Mucosa of descending colon (tissue), 3 donors: ENCODE measurements at regions not wholly inside any gene's neighbourhood (a gene's known extent, or its start where the extent isn't known, plus 50 kb on each side); places are given as distances from the start of the nearest gene placed in this dataset.

ENCODE experiments used
- ATAC-seq: fragments of 200-7000 bp; cut with Tn5 transposase; one replicate; pipeline ENCODE4 v1.9.1; 2020; ENCODE audit warnings: mild to moderate bottlenecking, moderate library complexity
- DNase-seq, 3 donors: peaks; one replicate each; pipeline ENCODE4 v3.0.0-alpha.2; 2020
- H3K36me3 ChIP-seq: fragments of 200-600 bp; one replicate; pipeline ENCODE4 v1.8.0; 2021; ENCODE audit warnings: low read depth, mild to moderate bottlenecking
- H3K4me1 ChIP-seq: fragments of 200-600 bp; one replicate; pipeline ENCODE4 v1.8.0; 2021; ENCODE audit warnings: low read depth, mild to moderate bottlenecking
- H3K4me3 ChIP-seq: fragments of 200-600 bp; one replicate; pipeline ENCODE4 v1.8.0; 2021; ENCODE audit warnings: mild to moderate bottlenecking
- H3K9me3 ChIP-seq: fragments of 200-600 bp; one replicate; pipeline ENCODE4 v1.8.0; 2021; ENCODE audit warnings: mild to moderate bottlenecking
- intact Hi-C, 2 donors: fragments of 100-400 bp; cut with DNase I in 1 of 2; cut with micrococcal nuclease in 1 of 2; formaldehyde crosslinking; loops; one replicate each; pipeline versions ENCODE4 v1.11.0 to v1.11.1; 2022; cut with DNase I, micrococcal nuclease
- TF ChIP-seq, protein P1 (sequence below): fragments of 200-600 bp; IDR thresholded peaks from one replicate; pipeline ENCODE4 v1.8.0; 2022; ENCODE audit warnings: antibody characterized with exemption, mild to moderate bottlenecking
- donor health status: DM: no; HTN: no; CAD: no; lungs with moderate emphysema.
- donor health status: DM: no; HTN: no; CAD: no.
- donor health status: DM: no; HTN: yes; CAD: no.

DNA sequence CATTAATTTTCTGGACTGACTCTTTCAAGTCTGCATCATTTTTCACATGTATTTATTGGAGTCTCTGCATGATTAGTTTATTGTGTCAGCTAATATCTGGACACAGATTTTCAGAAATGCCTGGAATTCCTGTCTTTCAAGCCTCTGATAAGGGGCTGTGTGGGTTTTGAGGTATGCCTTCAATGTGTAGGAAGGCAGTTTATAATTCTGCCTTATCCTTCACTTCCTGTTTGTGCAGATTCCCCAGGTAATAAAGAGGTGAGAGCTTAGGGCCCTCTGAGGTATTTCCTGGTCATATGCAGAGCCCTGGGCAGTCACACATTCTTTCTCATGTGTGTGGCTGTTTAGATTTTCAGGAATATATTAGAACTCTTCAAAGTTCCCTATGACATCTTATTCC lies 79.4 kb upstream of the PRKCQ start:
- Histone ChIP-seq H3K36me3 (no peaks in the 10 kb centered on the region), H3K4me3 (no peak overlapping the region), H3K9me3 (no peaks in the 10 kb centered on the region), H3K4me1 (no peaks in the 10 kb centered on the region)
- DNase-seq: no peak
- TF ChIP-seq, protein P1, sequence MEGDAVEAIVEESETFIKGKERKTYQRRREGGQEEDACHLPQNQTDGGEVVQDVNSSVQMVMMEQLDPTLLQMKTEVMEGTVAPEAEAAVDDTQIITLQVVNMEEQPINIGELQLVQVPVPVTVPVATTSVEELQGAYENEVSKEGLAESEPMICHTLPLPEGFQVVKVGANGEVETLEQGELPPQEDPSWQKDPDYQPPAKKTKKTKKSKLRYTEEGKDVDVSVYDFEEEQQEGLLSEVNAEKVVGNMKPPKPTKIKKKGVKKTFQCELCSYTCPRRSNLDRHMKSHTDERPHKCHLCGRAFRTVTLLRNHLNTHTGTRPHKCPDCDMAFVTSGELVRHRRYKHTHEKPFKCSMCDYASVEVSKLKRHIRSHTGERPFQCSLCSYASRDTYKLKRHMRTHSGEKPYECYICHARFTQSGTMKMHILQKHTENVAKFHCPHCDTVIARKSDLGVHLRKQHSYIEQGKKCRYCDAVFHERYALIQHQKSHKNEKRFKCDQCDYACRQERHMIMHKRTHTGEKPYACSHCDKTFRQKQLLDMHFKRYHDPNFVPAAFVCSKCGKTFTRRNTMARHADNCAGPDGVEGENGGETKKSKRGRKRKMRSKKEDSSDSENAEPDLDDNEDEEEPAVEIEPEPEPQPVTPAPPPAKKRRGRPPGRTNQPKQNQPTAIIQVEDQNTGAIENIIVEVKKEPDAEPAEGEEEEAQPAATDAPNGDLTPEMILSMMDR: no peak
- no peak for ATAC-seq
- intact Hi-C loops: no loop called here

DNA sequence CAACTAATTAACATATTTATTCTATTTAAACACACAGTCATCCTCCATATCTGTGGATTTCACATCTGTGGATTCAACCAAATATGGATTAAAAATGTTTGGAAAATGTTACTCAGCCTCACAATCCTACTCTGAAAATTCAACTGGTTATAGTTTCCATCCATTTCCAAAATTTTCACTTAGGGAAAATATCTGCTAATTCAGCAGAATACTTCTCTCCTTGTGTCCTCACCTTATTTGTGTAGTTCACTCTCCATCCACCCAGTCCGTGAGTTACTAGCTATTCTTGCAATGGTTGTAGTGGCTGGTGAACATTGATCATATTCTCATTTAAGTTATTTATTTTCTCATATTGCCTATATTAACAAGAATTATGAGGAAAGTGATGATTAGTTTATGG lies 77.6 kb upstream of the PRKCQ start:
- no peaks in the 10 kb centered on the region for H3K36me3 ChIP-seq
- ATAC-seq (no peak), DNase-seq (no peak)
- no peak overlapping the region for H3K4me3 ChIP-seq
- H3K9me3 ChIP-seq: no peaks in the 10 kb centered on the region
- TF ChIP-seq, protein P1: no peak
- H3K4me1 ChIP-seq: no peaks in the 10 kb centered on the region
- intact Hi-C loops: no loop called here

DNA sequence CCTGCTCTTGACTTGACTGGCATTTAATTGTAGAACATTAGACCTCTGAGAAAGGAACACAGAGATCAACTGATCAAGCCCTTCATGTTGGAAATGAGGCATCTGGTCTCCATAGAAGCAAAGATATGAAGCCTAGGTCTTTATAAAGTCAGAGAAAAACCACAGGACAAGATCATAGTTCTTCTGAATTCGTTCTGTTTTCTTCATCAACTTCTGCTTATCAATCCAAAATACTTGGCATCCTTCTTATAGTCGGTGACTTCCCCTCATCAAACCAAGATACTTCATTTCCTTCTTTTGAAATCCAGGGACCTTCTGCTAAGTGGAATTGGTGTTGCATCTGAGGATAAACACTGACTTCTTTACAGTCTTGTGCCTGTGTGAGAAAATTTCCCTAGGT lies 77.1 kb upstream of the PRKCQ start:
- intact Hi-C loops: no loop called here
- ATAC-seq: no peak
- H3K36me3 ChIP-seq: no peaks in the 10 kb centered on the region

DNA sequence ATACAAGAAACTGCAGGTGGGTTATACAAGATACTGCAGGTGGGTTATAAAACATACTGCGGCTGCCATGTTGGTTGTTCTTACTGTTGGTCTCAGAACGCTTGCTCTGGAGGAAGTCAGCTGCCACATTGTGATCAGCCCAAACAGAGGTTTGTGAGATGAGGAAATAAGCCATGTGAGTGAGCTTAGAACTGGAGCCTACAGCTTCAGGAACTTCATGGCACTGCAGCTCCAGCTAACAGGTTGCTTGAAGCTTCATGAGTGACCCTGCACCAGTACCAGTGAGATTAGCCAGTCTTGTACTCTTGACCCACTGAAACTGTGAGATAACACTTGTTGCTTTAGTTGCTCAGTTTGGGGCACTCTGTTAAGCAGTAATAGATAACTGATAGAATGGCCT lies 74.5 kb upstream of the PRKCQ start:
- ATAC-seq (no peak), DNase-seq (no peak)
- Histone ChIP-seq H3K4me1 (no peaks in the 10 kb centered on the region), H3K36me3 (no peaks in the 10 kb centered on the region), H3K9me3 (no peaks in the 10 kb centered on the region), H3K4me3 (no peak overlapping the region)
- intact Hi-C loops: no loop called here
- TF ChIP-seq, protein P1: no peak

More for the DNA sequence above, 77.1 kb upstream of the PRKCQ start:
- no peak for DNase-seq
- TF ChIP-seq, protein P1: no peak
- no peaks in the 10 kb centered on the region for H3K4me1 ChIP-seq
- no peaks in the 10 kb centered on the region for H3K9me3 ChIP-seq
- H3K4me3 ChIP-seq: no peak overlapping the region

DNA sequence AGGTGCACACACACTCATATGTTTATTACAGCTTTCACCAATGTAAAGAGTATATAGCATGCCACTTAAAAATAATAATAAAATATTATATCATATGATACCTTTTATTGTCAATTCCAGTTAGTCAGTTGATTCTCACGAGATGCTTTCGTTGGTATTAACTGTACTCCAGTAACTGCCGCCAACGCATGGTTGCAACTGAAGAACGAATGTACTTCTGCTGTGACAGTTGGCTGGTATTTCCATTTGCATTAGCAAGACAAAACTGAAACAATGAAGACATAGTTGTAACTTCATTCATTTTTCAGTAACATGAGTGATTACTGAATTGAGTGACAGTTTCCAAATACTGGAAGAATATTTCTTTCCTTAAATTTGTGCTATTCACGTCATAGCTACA lies 70.5 kb upstream of the PRKCQ start:
- intact Hi-C loops: no loop called here
- no peak overlapping the region for H3K4me3 ChIP-seq
- H3K4me1 ChIP-seq: no peaks in the 10 kb centered on the region
- H3K9me3 ChIP-seq: no peaks in the 10 kb centered on the region
- no peaks in the 10 kb centered on the region for H3K36me3 ChIP-seq
- DNase-seq (no peak), ATAC-seq (no peak)
- TF ChIP-seq, protein P1: no peak

DNA sequence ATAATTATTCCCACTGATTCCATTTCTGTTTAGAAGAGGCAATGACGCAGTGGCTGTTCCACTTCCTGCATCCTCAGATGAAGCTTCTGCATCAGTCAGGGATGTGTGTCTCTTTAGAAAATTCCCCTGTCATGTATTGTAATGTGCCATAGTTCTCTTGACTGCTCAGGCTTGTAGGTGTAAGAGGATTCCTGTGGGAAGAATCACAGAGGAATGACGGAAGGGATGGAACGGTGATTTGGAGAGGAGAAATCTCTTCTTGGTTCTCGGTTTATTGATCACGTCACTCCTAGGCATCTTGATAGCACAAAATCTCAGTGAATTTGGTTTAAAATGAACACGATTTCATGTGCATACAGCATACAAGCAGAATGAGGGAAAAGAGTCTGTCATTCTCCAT lies 69.8 kb upstream of the PRKCQ start:
- intact Hi-C loops: no loop called here
- TF ChIP-seq, protein P1: no peak
- no peaks in the 10 kb centered on the region for H3K4me1 ChIP-seq

More for the DNA sequence above, 69.8 kb upstream of the PRKCQ start:
- DNase-seq (no peak), ATAC-seq (no peak)
- Histone ChIP-seq H3K4me3 (no peak overlapping the region), H3K9me3 (no peaks in the 10 kb centered on the region), H3K36me3 (no peaks in the 10 kb centered on the region)
